Kidney (tissue), 13 donors: ENCODE measurements at regions not wholly inside any gene's neighbourhood (a gene's known extent, or its start where the extent isn't known, plus 50 kb on each side); places are given as distances from the start of the nearest gene placed in this dataset.
"Not testable (repeated sequence)": the region's sequence is repeated elsewhere in the genome, so short reads cannot be mapped to it uniquely, and the experiment has no call there.

Experiments used
- DNase-seq, 5 donors: peaks; one replicate each; pipeline ENCODE4 v3.0.0-alpha.2; 2013 to 2020
- FAIRE-seq: peaks from 2 replicates; lab custom pipeline; 2012; peaks lifted over from hg19 to GRCh38; lab: Jason Lieb, UNC
- H3K27ac ChIP-seq, 2 donors: one replicate each; pipeline ENCODE4 v1.7.0; 2013; ENCODE audit warnings: low read depth in 2 of 2, low read length in 2 of 2, inconsistent platforms in 1 of 2
- H3K27me3 ChIP-seq: one replicate; pipeline ENCODE4 v1.7.1; 2013; ENCODE audit warnings: low read length, inconsistent platforms; ENCODE audit not compliant: control insufficient read depth, insufficient read depth
- H3K36me3 ChIP-seq, 3 donors: one replicate each; pipeline versions ENCODE4 v1.7.0 to v1.7.1; 2013; ENCODE audit warnings: low read length in 3 of 3, control low read depth in 1 of 3, inconsistent platforms in 1 of 3; ENCODE audit not compliant: insufficient read depth in 3 of 3, control insufficient read depth in 2 of 3
- H3K4me1 ChIP-seq, 3 donors: one replicate each; pipeline versions ENCODE4 v1.7.0 to v1.7.1; 2013; ENCODE audit warnings: low read length in 3 of 3, inconsistent platforms in 1 of 3, low read depth in 1 of 3; ENCODE audit not compliant: control insufficient read depth in 2 of 3, insufficient read depth in 2 of 3
- H3K4me3 ChIP-seq, 3 donors: one replicate each; pipeline versions ENCODE4 v1.7.0 to v1.8.1; 2013; ENCODE audit warnings: low read length in 3 of 3, control low read depth in 1 of 3, inconsistent platforms in 1 of 3
- H3K9ac ChIP-seq, 3 donors: one replicate each; pipeline versions ENCODE4 v1.7.0 to v1.7.1; 2013; ENCODE audit warnings: low read length in 3 of 3, control low read depth in 1 of 3, inconsistent platforms in 1 of 3
- H3K9me3 ChIP-seq, 3 donors: one replicate each; pipeline versions ENCODE4 v1.7.0 to v1.7.1; 2013; ENCODE audit warnings: low read length in 3 of 3, control low read depth in 1 of 3, inconsistent platforms in 1 of 3; ENCODE audit not compliant: control insufficient read depth in 2 of 3, insufficient read depth in 1 of 3
- intact Hi-C: fragments of 100-400 bp; cut with DNase I; formaldehyde crosslinking; loops from one replicate; pipeline ENCODE4 v1.11.1; 2022
- TF ChIP-seq, protein P1 (sequence below): IDR thresholded peaks from 3 replicates; pipeline ENCODE4 v1.5.1; 2012; ENCODE audit warnings: mild to moderate bottlenecking, moderate library complexity, borderline replicate concordance; ENCODE audit not compliant: insufficient read depth; ENCODE audit errors: extremely low read depth
- donor health status: control.
- donor health status: control.
- donor health status: control.
- donor health status: control.
- donor health status: control.
- donor health status: DM: yes; HTN: yes; CAD: no.
- donor health status: Normal renal cell carcinoma (clear cell type).

DNA sequence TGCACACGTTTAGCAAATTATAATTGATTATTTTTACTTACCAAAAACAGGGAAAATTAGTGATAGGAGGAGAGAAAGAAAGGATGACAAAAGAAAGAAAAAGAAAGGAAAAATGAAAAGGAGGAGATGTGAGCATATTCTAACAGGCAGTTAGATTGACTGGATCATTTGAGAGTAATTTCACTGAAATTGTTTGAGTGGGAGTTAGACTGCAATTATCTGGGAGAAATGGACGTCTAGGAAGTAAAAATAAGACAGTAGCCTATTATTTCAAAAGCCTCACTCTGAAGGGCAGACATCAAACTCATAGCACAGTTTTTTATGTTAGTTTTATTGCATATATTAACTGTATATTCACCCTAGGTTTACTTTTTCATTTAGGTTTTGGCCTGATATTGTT is 272.8 kb upstream of the POU1F1 start:
- H3K4me3 ChIP-seq: no peak overlapping the region
- H3K36me3 ChIP-seq: no peaks in the 10 kb centered on the region
- no peak overlapping the region for H3K9ac ChIP-seq
- H3K27me3 ChIP-seq: no peaks in the 10 kb centered on the region
- no peak overlapping the region for H3K27ac ChIP-seq
- no peaks in the 10 kb centered on the region for H3K9me3 ChIP-seq
- no peaks in the 10 kb centered on the region for H3K4me1 ChIP-seq
- DNase-seq (no peak), FAIRE-seq (no peak)
- intact Hi-C loops: no loop called here
- TF ChIP-seq, protein P1, sequence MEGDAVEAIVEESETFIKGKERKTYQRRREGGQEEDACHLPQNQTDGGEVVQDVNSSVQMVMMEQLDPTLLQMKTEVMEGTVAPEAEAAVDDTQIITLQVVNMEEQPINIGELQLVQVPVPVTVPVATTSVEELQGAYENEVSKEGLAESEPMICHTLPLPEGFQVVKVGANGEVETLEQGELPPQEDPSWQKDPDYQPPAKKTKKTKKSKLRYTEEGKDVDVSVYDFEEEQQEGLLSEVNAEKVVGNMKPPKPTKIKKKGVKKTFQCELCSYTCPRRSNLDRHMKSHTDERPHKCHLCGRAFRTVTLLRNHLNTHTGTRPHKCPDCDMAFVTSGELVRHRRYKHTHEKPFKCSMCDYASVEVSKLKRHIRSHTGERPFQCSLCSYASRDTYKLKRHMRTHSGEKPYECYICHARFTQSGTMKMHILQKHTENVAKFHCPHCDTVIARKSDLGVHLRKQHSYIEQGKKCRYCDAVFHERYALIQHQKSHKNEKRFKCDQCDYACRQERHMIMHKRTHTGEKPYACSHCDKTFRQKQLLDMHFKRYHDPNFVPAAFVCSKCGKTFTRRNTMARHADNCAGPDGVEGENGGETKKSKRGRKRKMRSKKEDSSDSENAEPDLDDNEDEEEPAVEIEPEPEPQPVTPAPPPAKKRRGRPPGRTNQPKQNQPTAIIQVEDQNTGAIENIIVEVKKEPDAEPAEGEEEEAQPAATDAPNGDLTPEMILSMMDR: no peak

DNA sequence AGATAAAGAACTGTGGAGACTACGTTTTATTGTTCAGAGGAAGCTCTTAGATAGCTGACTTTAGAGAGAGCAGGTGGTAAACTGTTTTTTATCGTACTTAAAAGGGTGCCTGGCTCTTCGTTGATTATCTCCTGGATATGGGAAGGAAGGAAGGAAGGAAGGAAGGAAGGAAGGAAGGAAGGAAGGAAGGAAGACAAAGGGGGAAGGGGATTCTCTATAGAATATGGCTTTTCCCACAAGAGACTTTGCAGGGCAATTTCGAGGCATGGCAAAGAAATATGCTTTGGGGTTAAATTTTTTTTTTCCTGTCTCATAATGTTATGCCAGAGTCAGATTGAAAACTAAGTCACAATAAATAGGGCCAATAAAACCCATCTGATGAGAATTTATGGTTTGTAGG is 271.9 kb upstream of the POU1F1 start:
- intact Hi-C loops: no loop called here
- no peak for FAIRE-seq

DNA sequence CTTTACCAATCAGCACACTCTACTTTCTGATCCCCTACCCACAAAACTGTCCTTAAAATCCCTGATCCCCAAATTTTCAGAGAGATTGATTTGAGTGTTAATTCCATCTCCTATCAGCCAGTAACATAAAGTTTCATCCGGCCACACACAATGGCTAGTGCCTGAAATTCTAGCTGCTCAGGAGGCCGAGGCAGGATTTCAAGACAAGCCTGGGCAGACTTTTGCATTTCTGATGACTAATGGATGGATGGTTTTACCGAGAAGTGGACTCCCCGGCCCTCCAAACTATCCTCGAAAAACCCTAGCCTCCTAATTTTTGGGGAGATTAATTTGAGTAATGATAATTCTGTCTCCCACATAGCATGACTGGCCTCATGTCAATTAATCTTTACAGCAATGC is 269.8 kb upstream of the POU1F1 start:
- Histone ChIP-seq H3K9me3 (no peaks in the 10 kb centered on the region), H3K4me3 (no peak overlapping the region), H3K27me3 (no peaks in the 10 kb centered on the region), H3K27ac (no peak overlapping the region), H3K36me3 (no peaks in the 10 kb centered on the region), H3K9ac (no peak overlapping the region), H3K4me1 (no peaks in the 10 kb centered on the region)
- intact Hi-C loops: no loop called here
- TF ChIP-seq, protein P1: no peak
- FAIRE-seq (no peak), DNase-seq (peak in 1 of 5 donors; percentile 2)

More for the DNA sequence above, 271.9 kb upstream of the POU1F1 start:
- no peak overlapping the region for H3K27ac ChIP-seq
- no peaks in the 10 kb centered on the region for H3K4me1 ChIP-seq
- H3K9ac ChIP-seq: no peak overlapping the region
- no peak for DNase-seq
- no peaks in the 10 kb centered on the region for H3K27me3 ChIP-seq
- no peaks in the 10 kb centered on the region for H3K9me3 ChIP-seq
- TF ChIP-seq, protein P1: no peak
- H3K4me3 ChIP-seq: no peak overlapping the region
- no peaks in the 10 kb centered on the region for H3K36me3 ChIP-seq

DNA sequence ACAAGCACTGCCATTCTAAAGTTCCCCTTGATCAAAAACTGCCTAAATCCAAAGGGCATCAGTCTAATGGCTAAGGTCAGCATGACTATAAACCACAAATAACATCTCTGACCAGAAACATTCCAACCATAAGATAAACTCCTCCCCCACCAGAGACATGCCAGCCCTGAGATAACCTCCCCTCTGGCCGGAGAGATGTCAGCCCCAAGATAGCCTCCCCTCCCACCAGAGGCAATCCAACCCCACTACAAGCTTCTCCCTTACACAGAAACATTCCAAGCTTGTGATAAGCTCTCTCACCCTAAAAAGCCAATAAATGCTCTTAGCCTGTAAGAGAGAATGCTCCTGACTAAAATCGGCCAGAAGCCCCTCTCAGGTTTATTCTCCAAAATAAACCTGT is 267.0 kb upstream of the POU1F1 start:
- H3K27ac ChIP-seq, H3K36me3 ChIP-seq, H3K9me3 ChIP-seq, H3K4me1 ChIP-seq, FAIRE-seq, H3K9ac ChIP-seq, H3K27me3 ChIP-seq, intact Hi-C loops, H3K4me3 ChIP-seq, DNase-seq: not testable (repeated sequence)
